GM18909 (cell line): ENCODE measurements at regions not wholly inside any gene's neighbourhood (a gene's known extent, or its start where the extent isn't known, plus 50 kb on each side); places are given as distances from the start of the nearest gene placed in this dataset.
A peak's percentile ranks its signal among the peaks of the same experiment; 100 is the strongest.
"Not testable (repeated sequence)": the region's sequence is repeated elsewhere in the genome, so short reads cannot be mapped to it uniquely, and the experiment has no call there.

Experiments used
- ATAC-seq: cut with Tn5 transposase; IDR thresholded peaks from one replicate; pipeline ENCODE4 v1.9.1; 2021; ENCODE audit warnings: mild to moderate bottlenecking; ENCODE audit not compliant: unreplicated experiment, poor library complexity

DNA sequence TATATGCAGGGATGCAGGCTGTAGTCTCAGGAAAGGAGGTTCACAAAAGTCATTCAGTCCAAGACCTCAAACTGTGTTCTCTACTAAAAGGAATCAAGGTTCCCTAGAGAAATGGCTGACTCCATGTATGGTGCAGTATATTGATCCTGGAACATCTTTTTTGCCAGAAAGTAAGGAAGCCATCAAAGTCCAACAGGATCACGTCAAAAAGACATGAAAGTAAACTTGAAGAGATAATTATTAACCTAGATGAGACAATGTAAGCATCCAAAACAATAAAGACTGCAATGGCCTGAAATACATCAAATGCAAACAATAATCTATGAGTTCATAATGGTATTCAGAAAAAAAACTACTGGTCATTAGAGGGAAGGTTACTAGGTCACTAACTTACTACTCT, 115.6 kb upstream of the FABP2 start:
- ATAC-seq: not testable (repeated sequence)

DNA sequence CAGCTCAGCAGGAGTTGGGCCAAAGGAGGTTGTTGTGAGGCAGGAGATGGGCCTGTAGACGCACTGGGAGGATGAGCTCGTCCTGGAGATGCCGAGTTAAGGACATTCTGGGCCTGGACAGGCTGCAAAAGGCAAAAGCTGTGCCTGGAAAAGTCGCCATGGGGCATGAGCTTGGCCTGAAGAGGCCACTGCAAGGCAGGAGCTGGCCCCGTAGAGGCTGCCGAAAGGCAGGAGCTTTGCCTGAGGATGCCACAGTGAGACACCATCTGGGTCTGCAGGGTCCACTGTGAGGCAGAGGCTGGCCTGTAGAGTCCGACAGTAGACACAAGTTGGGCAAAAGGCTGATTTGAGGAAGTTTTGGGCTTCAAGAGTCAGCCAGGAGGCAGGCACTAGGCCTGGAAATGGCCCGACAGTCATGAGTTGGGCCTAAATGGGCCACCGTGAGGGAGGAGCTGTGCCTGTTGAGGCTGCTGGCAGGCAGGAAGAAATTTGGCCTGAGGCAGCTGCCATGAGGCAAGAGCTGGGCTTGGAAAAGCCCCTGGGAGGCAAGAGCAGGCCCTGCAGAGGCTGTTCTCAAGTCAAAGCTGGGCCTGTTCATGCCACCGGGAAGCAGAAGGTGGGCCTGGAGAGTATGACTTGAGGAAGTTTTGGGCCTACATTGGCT, 86.8 kb upstream of the FABP2 start:
- ATAC-seq: not testable (repeated sequence)

DNA sequence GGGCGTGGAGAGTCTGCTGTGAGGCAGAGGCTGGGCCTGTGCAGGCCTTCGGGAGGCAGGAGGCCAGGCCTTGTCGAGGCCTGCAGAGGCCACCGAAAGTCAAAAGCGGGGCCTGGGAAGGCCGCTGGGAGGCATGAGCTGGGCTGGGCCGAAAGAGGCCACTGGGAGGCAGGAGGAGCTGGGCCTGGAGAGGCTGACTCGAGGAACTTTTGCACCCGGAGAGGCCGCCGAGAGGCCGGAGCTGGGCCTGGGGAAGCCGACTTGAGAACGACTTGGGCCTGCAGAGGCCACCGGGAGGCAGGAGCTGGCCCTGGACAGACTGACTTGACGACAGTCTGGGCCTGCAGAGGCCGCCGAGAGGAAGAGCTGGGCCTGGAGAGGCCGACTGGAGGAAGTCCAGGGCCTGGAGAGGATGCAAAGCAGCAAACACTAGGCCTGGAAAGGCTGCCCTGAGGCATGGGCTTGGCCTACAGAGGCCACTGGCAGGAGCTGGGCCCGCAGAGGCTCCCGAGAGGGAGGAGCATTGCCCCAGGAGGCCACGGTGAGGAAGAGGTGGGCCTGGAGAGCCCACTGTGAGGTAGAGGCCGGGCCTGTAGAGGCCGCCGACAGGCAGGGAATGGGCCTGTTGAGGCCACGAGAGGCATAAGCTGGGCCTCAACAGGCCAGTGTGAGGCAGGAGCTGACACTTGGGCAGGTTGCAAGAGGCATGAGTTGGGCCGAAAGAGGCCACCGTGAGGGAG, 85.0 kb upstream of the FABP2 start:
- ATAC-seq: not testable (repeated sequence)

DNA sequence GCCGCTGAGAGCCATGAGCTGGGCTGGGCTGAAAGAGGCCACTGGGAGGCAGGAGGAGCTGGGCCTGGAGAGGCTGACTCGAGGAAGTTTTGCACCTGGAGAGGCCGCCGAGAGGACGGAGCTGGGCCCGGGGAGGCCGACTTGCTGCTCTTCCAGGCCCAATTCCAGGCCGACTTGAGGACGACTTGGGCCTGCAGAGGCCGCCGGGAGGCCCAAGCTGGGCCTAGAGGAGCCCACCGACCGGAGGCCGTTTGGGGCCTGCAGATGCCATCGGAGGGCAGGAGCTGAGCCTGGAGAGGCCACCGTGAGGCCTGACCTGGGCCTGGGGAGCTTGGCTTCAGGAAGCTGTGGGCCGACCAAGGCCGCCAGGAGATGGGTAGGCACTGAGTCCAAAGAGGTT, 84.1 kb upstream of the FABP2 start:
- not testable (repeated sequence) for ATAC-seq

DNA sequence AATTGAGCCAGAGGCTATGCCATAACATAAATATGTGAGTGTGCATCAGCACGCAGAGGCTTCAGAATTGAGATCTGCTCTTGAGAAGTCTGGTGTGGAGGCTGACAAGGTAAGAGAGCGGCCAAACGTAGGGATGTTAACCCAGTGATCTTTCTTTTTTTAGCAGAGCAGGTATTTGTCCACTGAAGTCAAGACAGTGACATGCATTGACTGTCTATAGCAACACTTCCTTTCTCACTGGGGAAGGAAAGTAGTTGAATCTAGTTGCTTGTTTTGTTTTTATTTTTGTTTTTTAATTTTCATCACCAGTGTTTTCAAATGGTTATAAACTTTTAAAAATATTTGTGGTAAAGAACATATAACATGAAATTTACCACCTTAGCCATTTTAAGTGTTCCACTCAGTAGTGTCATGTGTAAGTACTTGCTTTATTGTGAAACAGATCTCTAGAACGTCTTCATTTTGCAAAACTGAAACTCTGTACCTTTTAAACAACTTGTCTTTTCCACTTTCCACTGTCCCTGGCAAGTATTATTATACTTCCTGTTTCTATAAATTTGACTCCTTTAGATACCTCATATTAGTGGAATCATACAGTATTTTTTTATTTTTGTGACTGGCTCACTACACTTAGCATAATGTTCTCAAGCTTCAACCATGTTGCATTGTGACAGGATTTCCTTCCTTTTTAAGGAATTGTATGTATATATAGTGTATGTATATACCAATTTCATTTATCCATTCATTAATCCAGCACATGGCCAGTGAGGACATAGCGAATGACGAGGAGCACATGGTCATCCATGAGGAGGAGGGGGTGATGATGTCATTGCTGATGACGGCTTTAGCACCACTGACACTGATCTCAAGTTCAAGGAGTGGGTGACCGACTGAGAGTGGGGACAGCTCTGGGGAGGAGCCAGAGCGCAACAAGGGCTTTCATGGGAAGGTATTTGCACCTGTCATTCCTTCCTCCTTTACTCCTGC, 80.7 kb upstream of the FABP2 start:
- ATAC-seq: peak; percentile 85

DNA sequence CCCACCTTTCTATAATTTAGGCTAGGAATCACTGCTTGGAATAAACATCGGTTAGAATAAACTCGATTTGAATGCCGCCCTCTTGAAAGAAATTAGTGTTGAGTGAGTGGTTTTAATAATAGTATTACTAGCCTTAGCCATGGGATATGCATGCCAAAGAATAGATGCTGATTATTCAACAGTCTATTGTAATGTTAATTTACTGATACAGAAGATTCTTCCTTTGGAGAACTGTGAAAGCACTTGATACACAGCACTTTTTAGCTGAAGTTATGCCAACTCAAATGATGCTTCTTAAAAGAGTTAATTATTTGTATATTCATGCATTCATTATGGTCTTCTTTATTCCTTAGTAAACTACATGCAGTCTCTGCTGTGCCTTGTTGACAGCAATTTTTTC, 73.8 kb upstream of the FABP2 start:
- ATAC-seq: not testable (repeated sequence)

DNA sequence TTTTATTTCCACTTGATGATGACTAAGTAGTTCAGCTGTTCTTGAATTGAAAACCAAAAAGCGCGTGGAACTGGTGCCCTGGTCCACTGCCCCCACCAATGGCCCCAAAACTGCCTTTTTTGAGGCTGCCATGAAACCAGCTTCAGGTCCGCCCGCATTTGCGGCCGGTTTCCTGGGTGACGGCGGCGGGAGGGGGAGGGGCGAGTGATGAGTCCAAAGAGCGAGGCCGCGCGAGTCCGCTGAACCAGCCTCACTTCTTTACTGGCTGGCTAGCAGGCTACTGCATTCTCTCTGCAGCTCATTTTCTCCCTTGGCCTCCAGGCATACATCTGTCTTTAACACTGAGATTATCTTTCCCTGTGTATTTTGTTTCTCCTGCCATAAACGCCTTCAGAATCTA, 72.9 kb upstream of the FABP2 start:
- ATAC-seq: no peak

DNA sequence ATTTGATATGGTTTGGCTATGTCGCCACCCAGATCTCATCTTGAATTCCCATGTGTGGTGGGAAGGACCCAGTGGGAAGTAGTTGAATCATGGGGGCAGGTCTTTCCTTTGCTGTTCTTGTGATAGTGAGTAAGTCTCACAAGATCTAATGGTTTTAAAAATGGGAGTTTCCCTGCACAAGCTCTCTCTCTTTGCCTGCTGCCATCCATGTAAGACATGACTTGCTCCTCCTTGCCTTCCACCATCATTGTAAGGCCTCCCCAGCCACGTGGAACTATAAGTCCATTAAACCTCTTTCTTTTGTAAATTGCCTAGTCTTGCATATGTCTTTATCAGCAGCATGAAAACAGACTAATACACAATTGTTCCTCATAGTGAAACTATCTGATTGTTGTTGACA, 66.9 kb upstream of the FABP2 start:
- not testable (repeated sequence) for ATAC-seq

DNA sequence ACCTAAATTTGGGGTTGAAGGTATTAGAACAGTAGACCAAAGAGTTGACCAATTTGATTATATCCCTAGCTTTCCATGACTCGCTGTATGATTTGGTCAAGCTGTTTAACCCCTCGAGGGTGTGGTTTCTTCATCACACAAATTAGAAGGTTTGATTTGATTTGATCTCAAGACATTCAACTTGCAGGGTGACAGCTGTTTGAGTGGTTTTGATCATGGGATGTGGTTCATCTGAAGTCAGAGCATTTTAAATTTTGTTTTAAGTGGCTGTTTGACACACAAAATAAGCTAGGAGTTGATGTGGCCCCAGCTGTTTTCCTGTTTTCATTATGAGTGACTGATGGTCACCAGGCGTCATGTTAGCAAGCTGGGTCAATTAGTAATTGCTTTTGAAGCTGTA, 52.7 kb upstream of the FABP2 start:
- ATAC-seq: not testable (repeated sequence)

DNA sequence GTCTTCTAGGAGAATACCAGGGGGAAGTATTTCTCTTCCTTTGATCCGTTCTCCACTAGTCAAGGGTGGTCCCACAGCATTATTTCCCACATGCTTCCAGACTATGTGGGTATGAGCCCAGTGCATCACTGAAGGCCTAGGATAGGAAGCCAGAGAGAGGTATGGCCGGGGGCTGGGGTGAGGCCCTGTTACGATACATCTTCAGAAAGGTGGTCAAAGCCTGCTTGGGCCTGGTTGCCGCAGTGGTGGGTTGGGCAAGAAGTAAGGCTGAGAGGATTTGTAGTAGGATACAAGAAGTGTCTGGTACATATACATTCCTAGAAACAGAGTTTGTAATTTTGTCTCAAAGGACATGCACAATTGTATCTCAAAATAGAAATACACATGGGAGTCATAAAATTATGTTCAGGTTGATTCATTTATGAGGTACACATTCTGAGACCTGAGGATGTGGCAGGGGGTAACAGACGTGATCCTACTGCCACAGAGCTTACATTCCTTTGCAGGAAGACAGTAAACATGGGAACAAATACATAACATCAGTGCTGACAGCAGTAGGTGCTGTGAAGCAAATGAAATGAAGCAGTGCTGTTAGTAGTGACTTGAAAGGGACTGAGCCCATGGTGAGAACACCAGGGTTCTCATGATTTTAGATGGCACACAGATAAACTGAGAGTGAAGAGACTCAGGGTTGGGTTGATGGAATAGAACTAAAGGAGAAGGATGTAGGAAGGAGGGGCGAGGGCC, 50.6 kb upstream of the FABP2 start:
- ATAC-seq: not testable (repeated sequence)
